ENCODE measurements at regions not wholly inside any gene's neighbourhood (a gene's known extent, or its start where the extent isn't known, plus 50 kb on each side); places are given as distances from the start of the nearest gene placed in this dataset.

DNA sequence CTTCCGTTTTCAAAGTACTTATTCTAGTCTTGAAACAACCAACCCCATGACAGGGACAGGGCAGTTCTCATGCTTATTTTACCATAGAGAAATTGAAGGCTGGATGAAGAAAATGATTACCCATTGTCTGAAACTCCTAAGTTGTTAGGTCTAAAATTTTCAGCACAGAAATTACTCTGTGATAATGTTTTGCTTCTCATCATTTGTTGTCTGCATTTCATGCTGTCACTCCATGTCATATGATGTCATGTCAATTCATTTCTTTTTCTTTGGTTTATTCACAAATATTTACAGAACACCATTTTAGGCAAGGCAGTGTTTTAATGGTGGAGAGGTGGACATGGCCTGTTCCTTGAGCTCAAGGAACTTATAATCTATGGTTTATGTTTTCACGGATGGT is 98.2 kb upstream of the RASGRP1 start:
- TF ChIP-seq POLR2AphosphoS5 (IDR thresholded peaks at IDR 0.05; ENCODE audit: low read depth, low read length) (no peak), POLR2A (IDR thresholded peaks at IDR 0.05; ENCODE audit: low read depth, low read length) (no peak)
